Vagina (tissue), 2 donors: ENCODE measurements at regions not wholly inside any gene's neighbourhood (a gene's known extent, or its start where the extent isn't known, plus 50 kb on each side); places are given as distances from the start of the nearest gene placed in this dataset.

ENCODE experiments used
- CTCF ChIP-seq, 3 experiments: fragments of 450-650 bp in 2 of 3; fragments of 200-600 bp in 1 of 3; sonication (generic) in 1 of 3; IDR thresholded peaks; one replicate each; pipeline ENCODE4 v1.5.1; 2017 to 2019; ENCODE audit warnings: antibody characterized with exemption in 3 of 3, mild to moderate bottlenecking in 2 of 3, moderate library complexity in 2 of 3
- POLR2A ChIP-seq, 2 donors: fragments of 450-650 bp; IDR thresholded peaks; one replicate each; pipeline ENCODE4 v1.6.1; 2017; ENCODE audit warnings: antibody characterized with exemption in 2 of 2, mild to moderate bottlenecking in 2 of 2, moderate library complexity in 2 of 2
- POLR2AphosphoS5 ChIP-seq, 2 donors: sonication (generic); formaldehyde crosslinking; IDR thresholded peaks; one replicate each; pipeline ENCODE4 v1.9.0; 2017; ENCODE audit warnings: antibody characterized with exemption in 2 of 2, mild to moderate bottlenecking in 2 of 2, low read depth in 1 of 2; ENCODE audit not compliant: insufficient read depth in 1 of 2

- TF ChIP-seq CTCF (IDR thresholded peaks at IDR 0.05) (no peak), POLR2A (IDR thresholded peaks at IDR 0.05) (no peak), POLR2AphosphoS5 (IDR thresholded peaks at IDR 0.05; ENCODE audit: insufficient read depth in 1 of 2, low read depth in 1 of 2) (no peak)
Observed at GRCh38 chr3:163722405-163722804, 1355.9 kb downstream of the SI start.
